Adrenal gland (tissue), 9 donors: ENCODE measurements at regions not wholly inside any gene's neighbourhood (a gene's known extent, or its start where the extent isn't known, plus 50 kb on each side); places are given as distances from the start of the nearest gene placed in this dataset.

Experiments
- DNase-seq, 7 donors: peaks; one replicate each; pipeline ENCODE4 v3.0.0-alpha.2; 2019 to 2020
- H3K27ac ChIP-seq, 5 donors: fragments of 200-600 bp; sonication (generic) in 4 of 5; 1 replicate in 3 of 5; 2 replicates in 2 of 5; pipeline versions ENCODE4 v1.5.1 to v1.8.0; 2016 to 2020; ENCODE audit warnings: mild to moderate bottlenecking in 1 of 5
- H3K27me3 ChIP-seq: fragments of 200-600 bp; 2 replicates; pipeline ENCODE4 v1.8.0; 2021
- H3K36me3 ChIP-seq, 2 donors: fragments of 200-600 bp; replicated peaks in 1 of 2; 1 replicate in 1 of 2; 2 replicates in 1 of 2; pipeline versions ENCODE4 v1.5.1 to v1.8.0; 2018 to 2022
- H3K4me1 ChIP-seq, 2 donors: fragments of 200-600 bp; replicated peaks in 1 of 2; 1 replicate in 1 of 2; 2 replicates in 1 of 2; pipeline versions ENCODE4 v1.5.1 to v1.8.0; 2018 to 2021
- H3K4me3 ChIP-seq, 4 donors: fragments of 200-600 bp; sonication (generic) in 3 of 4; one replicate each; pipeline ENCODE4 v1.5.1; 2016 to 2018
- H3K9me3 ChIP-seq, 3 donors: fragments of 200-600 bp; sonication (generic) in 1 of 3; replicated peaks in 1 of 3; 1 replicate in 2 of 3; 2 replicates in 1 of 3; pipeline versions ENCODE4 v1.5.1 to v1.8.0; 2016 to 2021
- CTCF ChIP-seq, 6 experiments: fragments of 450-650 bp in 4 of 6; fragments of 200-600 bp in 2 of 6; sonication (generic) in 1 of 6; IDR thresholded peaks; 1 replicate in 5 of 6; 2 replicates in 1 of 6; pipeline versions ENCODE4 v1.5.1 to v1.8.0; 2016 to 2021; ENCODE audit warnings: antibody characterized with exemption in 6 of 6, mild to moderate bottlenecking in 2 of 6, moderate library complexity in 1 of 6
- POLR2A ChIP-seq, 2 donors: fragments of 450-650 bp; IDR thresholded peaks; one replicate each; pipeline ENCODE4 v1.6.1; 2017; ENCODE audit warnings: antibody characterized with exemption in 2 of 2, mild to moderate bottlenecking in 2 of 2, moderate library complexity in 1 of 2
- WGBS, 4 donors: extraction: QIAGEN DNeasy Blood & Tissue Kit in 2 of 4; methylation state at CpG; one replicate each; pipeline versions ENCODE4 v1.1.5 to v1.1.7; 2013 to 2017; 5-methylcytosine and 5-hydroxymethylcytosine counted together
- intact Hi-C, 2 donors: fragments of 100-400 bp; cut with DNase I; formaldehyde crosslinking; loops; one replicate each; pipeline versions ENCODE4 v1.14.1 to v1.15.0; 2022 to 2023
- donor health status: healthy with polysubstance abuse.
- donor health status: Bipolar disorder and iron deficiency.
- donor health status: DM: yes; HTN: yes; CAD: no.
- donor health status: DM: no; HTN: no; CAD: no.
- donor health status: DM: no; HTN: no; CAD: no.

- DNase-seq, result no peak
- TF ChIP-seq CTCF (IDR thresholded peaks at IDR 0.05) (no peak), POLR2A (IDR thresholded peaks at IDR 0.05) (no peak)
- no peaks in the 10 kb centered on the region for H3K9me3 ChIP-seq
- no peaks in the 10 kb centered on the region for H3K36me3 ChIP-seq
- intact Hi-C loops, result no loop called here
- H3K4me3 ChIP-seq, result no peak overlapping the region
- no peaks in the 10 kb centered on the region for H3K27me3 ChIP-seq
- H3K27ac ChIP-seq, result no peak overlapping the region
- H3K4me1 ChIP-seq, result no peaks in the 10 kb centered on the region
- WGBS, 4 donors, result 76 to 83% (median 82%) methylated on average over 5 of the region's 5 CpGs
These were observed 265.7 kb downstream of the PTBP2 start for GRCh38 chr1:96987186-96987703.

DNA sequence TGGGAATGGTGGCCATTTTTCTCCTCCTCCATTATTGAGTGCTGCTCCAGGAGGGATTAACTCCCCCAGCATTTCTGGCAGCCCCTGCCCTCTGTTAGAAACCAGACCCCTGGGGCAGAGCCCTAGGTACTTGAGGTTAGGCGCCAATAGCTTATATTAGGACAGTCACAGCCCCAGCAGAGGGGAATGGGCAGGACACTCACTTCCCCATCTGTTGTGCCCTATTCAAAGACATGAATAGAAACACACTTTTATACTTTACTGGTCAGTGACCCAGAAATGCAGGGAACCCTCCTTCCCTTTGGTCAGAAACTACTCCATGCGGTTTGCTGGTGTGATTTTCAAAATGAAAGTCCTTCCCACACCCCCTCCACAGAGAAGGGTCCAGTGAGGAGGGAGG lies 267.7 kb downstream of the PTBP2 start:
- 64 to 86% (median 71%) methylated on average over 2 of the region's 2 CpGs for WGBS, 4 donors
- no peak for TF ChIP-seq POLR2A (IDR thresholded peaks at IDR 0.05)
- intact Hi-C loops, result no loop called here

DNA sequence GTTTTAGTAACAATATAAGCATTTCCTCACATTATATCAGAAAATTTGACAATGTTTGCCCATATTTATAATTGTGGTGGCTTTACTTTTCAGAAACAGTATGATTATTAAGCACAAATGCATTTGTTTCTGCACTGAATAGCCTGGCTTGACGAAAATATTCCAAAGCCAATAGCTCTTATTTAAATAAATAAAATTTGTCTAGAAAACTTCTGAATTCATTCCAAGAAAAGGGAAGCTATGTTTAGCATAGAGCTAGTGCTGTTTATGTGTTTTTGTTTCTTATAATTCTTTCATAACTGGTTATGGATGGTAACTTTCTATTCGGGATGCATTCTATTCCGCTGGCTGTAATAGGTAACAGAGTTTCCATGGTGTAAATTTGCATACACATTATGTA lies 268.6 kb downstream of the PTBP2 start:
- intact Hi-C loops, result no loop called here
- 76 to 86% (median 79%) methylated on average over 3 of the region's 3 CpGs for WGBS, 4 donors
- Histone ChIP-seq H3K4me3 (no peak overlapping the region), H3K9me3 (no peaks in the 10 kb centered on the region), H3K27ac (no peak overlapping the region), H3K36me3 (no peaks in the 10 kb centered on the region), H3K4me1 (no peaks in the 10 kb centered on the region), H3K27me3 (no peaks in the 10 kb centered on the region)
- TF ChIP-seq POLR2A (IDR thresholded peaks at IDR 0.05) (no peak), CTCF (IDR thresholded peaks at IDR 0.05) (no peak)
- DNase-seq, result no peak

More for the DNA sequence above, 267.7 kb downstream of the PTBP2 start:
- Histone ChIP-seq H3K36me3 (no peaks in the 10 kb centered on the region), H3K27ac (no peak overlapping the region), H3K4me1 (no peaks in the 10 kb centered on the region), H3K4me3 (no peak overlapping the region), H3K27me3 (no peaks in the 10 kb centered on the region), H3K9me3 (no peaks in the 10 kb centered on the region)
- DNase-seq, result no peak

- no peaks in the 10 kb centered on the region for H3K9me3 ChIP-seq
- WGBS, 4 donors, result 94 to 96% (median 96%) methylated on average over 1 of the region's 1 CpG
- intact Hi-C loops, result no loop called here
- no peaks in the 10 kb centered on the region for H3K4me1 ChIP-seq
- no peak for TF ChIP-seq POLR2A (IDR thresholded peaks at IDR 0.05)
- no peak for TF ChIP-seq CTCF (IDR thresholded peaks at IDR 0.05)
- no peak overlapping the region for H3K4me3 ChIP-seq
- H3K27ac ChIP-seq, result no peak overlapping the region
- H3K36me3 ChIP-seq, result no peaks in the 10 kb centered on the region
- no peak for DNase-seq
- H3K27me3 ChIP-seq, result no peaks in the 10 kb centered on the region
These were observed 269.7 kb downstream of the PTBP2 start for GRCh38 chr1:96991261-96991660.

- H3K4me1 ChIP-seq, result no peaks in the 10 kb centered on the region
- no peak overlapping the region for H3K27ac ChIP-seq
- intact Hi-C loops, result no loop called here
- no peaks in the 10 kb centered on the region for H3K36me3 ChIP-seq
- H3K27me3 ChIP-seq, result no peaks in the 10 kb centered on the region
- no peak overlapping the region for H3K4me3 ChIP-seq
- no peaks in the 10 kb centered on the region for H3K9me3 ChIP-seq
- WGBS, 4 donors, result 68 to 85% (median 81%) methylated on average over 3 of the region's 3 CpGs
- DNase-seq, result no peak
- TF ChIP-seq CTCF (IDR thresholded peaks at IDR 0.05), result no peak
- TF ChIP-seq POLR2A (IDR thresholded peaks at IDR 0.05), result no peak
These were observed 271.3 kb downstream of the PTBP2 start for GRCh38 chr1:96992871-96993270.
